Testis (tissue), 2 donors: ENCODE measurements at regions not wholly inside any gene's neighbourhood (a gene's known extent, or its start where the extent isn't known, plus 50 kb on each side); places are given as distances from the start of the nearest gene placed in this dataset.

ENCODE experiments used
- DNase-seq: peaks from one replicate; pipeline ENCODE4 v3.0.0-alpha.2; 2019
- H3K27ac ChIP-seq, 2 donors: fragments of 200-600 bp; sonication (generic); one replicate each; pipeline ENCODE4 v1.5.1; 2019
- H3K27me3 ChIP-seq: fragments of 200-600 bp; sonication (generic); one replicate; pipeline ENCODE4 v1.5.1; 2019
- H3K36me3 ChIP-seq: fragments of 200-600 bp; sonication (generic); one replicate; pipeline ENCODE4 v1.5.1; 2017; ENCODE audit warnings: low read depth; ENCODE audit errors: missing control alignments
- H3K4me1 ChIP-seq: fragments of 200-600 bp; sonication (generic); one replicate; pipeline ENCODE4 v1.5.1; 2019
- H3K4me3 ChIP-seq, 2 donors: fragments of 200-600 bp; sonication (generic); one replicate each; pipeline ENCODE4 v1.5.1; 2017 to 2019
- H3K9me3 ChIP-seq: fragments of 200-600 bp; sonication (generic); one replicate; pipeline ENCODE4 v1.5.1; 2017
- CTCF ChIP-seq, 3 experiments: fragments of 450-650 bp in 2 of 3; fragments of 200-600 bp in 1 of 3; sonication (generic) in 1 of 3; IDR thresholded peaks; one replicate each; pipeline ENCODE4 v1.5.1; 2016 to 2019; ENCODE audit warnings: antibody characterized with exemption in 3 of 3, mild to moderate bottlenecking in 2 of 3, moderate library complexity in 1 of 3
- POLR2A ChIP-seq: fragments of 450-650 bp; IDR thresholded peaks from one replicate; pipeline ENCODE4 v1.6.1; 2017; ENCODE audit warnings: antibody characterized with exemption, mild to moderate bottlenecking, moderate library complexity
- WGBS, 2 donors: methylation state at CpG; one replicate each; pipeline ENCODE4 v1.1.5; 2018; 5-methylcytosine and 5-hydroxymethylcytosine counted together
- intact Hi-C: fragments of 100-400 bp; cut with DNase I; formaldehyde crosslinking; loops from one replicate; pipeline ENCODE4 v1.15.1; 2023; ENCODE audit warnings: low total_unique reads

- no peak overlapping the region for H3K4me3 ChIP-seq
- no peaks in the 10 kb centered on the region for H3K4me1 ChIP-seq
- H3K27me3 ChIP-seq, result no peaks in the 10 kb centered on the region
- no peak overlapping the region for H3K27ac ChIP-seq
- 80 to 84% methylated on average over 3 of the region's 3 CpGs for WGBS, 2 donors
- intact Hi-C loops, result no loop called here
- H3K36me3 ChIP-seq, result no peaks in the 10 kb centered on the region
- no peak for DNase-seq
- TF ChIP-seq POLR2A (no peak), CTCF (IDR thresholded peaks at IDR 0.05) (no peak)
- no peaks in the 10 kb centered on the region for H3K9me3 ChIP-seq
Observed at GRCh38 chr12:58369576-58369975, 428.2 kb downstream of the ATP23 start.

- WGBS, 2 donors, result 87 to 88% methylated on average over 3 of the region's 3 CpGs
- no peak for DNase-seq
- H3K27me3 ChIP-seq, result no peaks in the 10 kb centered on the region
- H3K4me1 ChIP-seq, result no peaks in the 10 kb centered on the region
- H3K4me3 ChIP-seq, result no peak overlapping the region
- TF ChIP-seq CTCF (IDR thresholded peaks at IDR 0.05), result no peak
- TF ChIP-seq POLR2A, result no peak
- no peak overlapping the region for H3K27ac ChIP-seq
- H3K9me3 ChIP-seq, result no peaks in the 10 kb centered on the region
- intact Hi-C loops, result no loop called here
- H3K36me3 ChIP-seq, result no peaks in the 10 kb centered on the region
Observed at GRCh38 chr12:58372298-58372697, 430.9 kb downstream of the ATP23 start.

- intact Hi-C loops, result no loop called here
- 96 to 99% methylated on average over 2 of the region's 2 CpGs for WGBS, 2 donors
Observed at GRCh38 chr12:58378028-58378427, 436.7 kb downstream of the ATP23 start.

GRCh38 chr12:58381546-58381945, 440.2 kb downstream of the ATP23 start:
- DNase-seq, result no peak
- H3K27me3 ChIP-seq, result no peaks in the 10 kb centered on the region
- no peaks in the 10 kb centered on the region for H3K9me3 ChIP-seq
- intact Hi-C loops, result no loop called here
- TF ChIP-seq POLR2A, result no peak
- TF ChIP-seq CTCF (IDR thresholded peaks at IDR 0.05), result no peak
- no peaks in the 10 kb centered on the region for H3K4me1 ChIP-seq
- no peaks in the 10 kb centered on the region for H3K36me3 ChIP-seq
- H3K4me3 ChIP-seq, result no peak overlapping the region
- no peak overlapping the region for H3K27ac ChIP-seq
- 65 to 72% methylated on average over 6 of the region's 6 CpGs for WGBS, 2 donors

More at GRCh38 chr12:58378028-58378427, 436.7 kb downstream of the ATP23 start:
- TF ChIP-seq CTCF (IDR thresholded peaks at IDR 0.05) (no peak), POLR2A (no peak)
- H3K9me3 ChIP-seq, result no peaks in the 10 kb centered on the region
- no peaks in the 10 kb centered on the region for H3K4me1 ChIP-seq
- no peak for DNase-seq
- no peak overlapping the region for H3K4me3 ChIP-seq
- H3K27me3 ChIP-seq, result no peaks in the 10 kb centered on the region
- no peaks in the 10 kb centered on the region for H3K36me3 ChIP-seq
- H3K27ac ChIP-seq, result no peak overlapping the region

GRCh38 chr12:58384196-58384595, 442.8 kb downstream of the ATP23 start:
- 50 to 76% methylated on average over 1 of the region's 1 CpG for WGBS, 2 donors
- DNase-seq, result no peak
- H3K27ac ChIP-seq, result no peak overlapping the region
- no peaks in the 10 kb centered on the region for H3K9me3 ChIP-seq
- TF ChIP-seq CTCF (IDR thresholded peaks at IDR 0.05) (no peak), POLR2A (no peak)
- no peak overlapping the region for H3K4me3 ChIP-seq
- H3K27me3 ChIP-seq, result no peaks in the 10 kb centered on the region
- no peaks in the 10 kb centered on the region for H3K4me1 ChIP-seq
- intact Hi-C loops, result no loop called here
- H3K36me3 ChIP-seq, result no peaks in the 10 kb centered on the region
